ENCODE measurements at regions not wholly inside any gene's neighbourhood (a gene's known extent, or its start where the extent isn't known, plus 50 kb on each side); places are given as distances from the start of the nearest gene placed in this dataset.

DNA sequence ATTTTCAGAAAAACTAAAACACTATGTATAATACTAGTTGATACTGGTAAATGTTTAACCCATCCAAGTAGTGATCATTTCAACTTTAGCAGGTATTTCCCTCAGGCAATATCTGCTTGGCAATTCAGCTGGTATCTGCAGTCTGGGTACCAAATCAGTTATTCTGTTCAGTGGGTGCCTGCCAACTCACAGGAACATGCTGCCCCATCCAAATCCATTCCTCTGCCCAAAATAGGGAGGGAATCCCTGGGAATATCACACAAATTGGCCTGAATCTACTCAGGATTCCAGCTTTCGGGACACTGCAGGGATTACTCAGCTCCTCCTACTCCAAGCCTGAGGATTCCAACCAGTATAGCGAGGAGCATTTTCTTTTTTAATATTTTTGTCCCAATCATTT is 61.7 kb upstream of the PDE4D start:
- TF ChIP-seq EP300 (IDR thresholded peaks at IDR 0.05) (no peak), POLR2A (IDR thresholded peaks at IDR 0.05) (no peak)
- TF ChIP-seq, protein P1, sequence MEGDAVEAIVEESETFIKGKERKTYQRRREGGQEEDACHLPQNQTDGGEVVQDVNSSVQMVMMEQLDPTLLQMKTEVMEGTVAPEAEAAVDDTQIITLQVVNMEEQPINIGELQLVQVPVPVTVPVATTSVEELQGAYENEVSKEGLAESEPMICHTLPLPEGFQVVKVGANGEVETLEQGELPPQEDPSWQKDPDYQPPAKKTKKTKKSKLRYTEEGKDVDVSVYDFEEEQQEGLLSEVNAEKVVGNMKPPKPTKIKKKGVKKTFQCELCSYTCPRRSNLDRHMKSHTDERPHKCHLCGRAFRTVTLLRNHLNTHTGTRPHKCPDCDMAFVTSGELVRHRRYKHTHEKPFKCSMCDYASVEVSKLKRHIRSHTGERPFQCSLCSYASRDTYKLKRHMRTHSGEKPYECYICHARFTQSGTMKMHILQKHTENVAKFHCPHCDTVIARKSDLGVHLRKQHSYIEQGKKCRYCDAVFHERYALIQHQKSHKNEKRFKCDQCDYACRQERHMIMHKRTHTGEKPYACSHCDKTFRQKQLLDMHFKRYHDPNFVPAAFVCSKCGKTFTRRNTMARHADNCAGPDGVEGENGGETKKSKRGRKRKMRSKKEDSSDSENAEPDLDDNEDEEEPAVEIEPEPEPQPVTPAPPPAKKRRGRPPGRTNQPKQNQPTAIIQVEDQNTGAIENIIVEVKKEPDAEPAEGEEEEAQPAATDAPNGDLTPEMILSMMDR (IDR thresholded peaks at IDR 0.05): no peak

Data from suprapubic skin (tissue), 3 donors.